Large intestine (tissue), 3 donors: ENCODE measurements at regions not wholly inside any gene's neighbourhood (a gene's known extent, or its start where the extent isn't known, plus 50 kb on each side); places are given as distances from the start of the nearest gene placed in this dataset.

ENCODE experiments used
- DNase-seq, 2 donors: peaks; one replicate each; pipeline versions ENCODE4 v3.0.0 to v3.0.0-alpha.2; 2013
- H3K27ac ChIP-seq: one replicate; pipeline ENCODE4 v1.5.1; 2013; ENCODE audit warnings: low read length
- H3K27me3 ChIP-seq: 2 replicates; pipeline ENCODE4 v1.6.1; 2013; ENCODE audit warnings: low read length; ENCODE audit not compliant: control insufficient read depth, insufficient read depth
- H3K36me3 ChIP-seq: 2 replicates; pipeline ENCODE4 v1.6.1; 2013; ENCODE audit warnings: low read length; ENCODE audit not compliant: control insufficient read depth, insufficient read depth
- H3K4me1 ChIP-seq: one replicate; pipeline ENCODE4 v1.6.1; 2013; ENCODE audit warnings: low read length; ENCODE audit not compliant: control insufficient read depth, insufficient read depth
- H3K4me3 ChIP-seq: one replicate; pipeline ENCODE4 v1.5.1; 2013; ENCODE audit warnings: low read length
- H3K9me3 ChIP-seq: one replicate; pipeline ENCODE4 v1.6.1; 2013; ENCODE audit warnings: mild to moderate bottlenecking, low read depth, low read length, moderate library complexity; ENCODE audit not compliant: control insufficient read depth
- WGBS: methylation state at CpG from one replicate; pipeline ENCODE4 v1.1.5; 2013; ENCODE audit warnings: low lambda C conversion rate; ENCODE audit not compliant: insufficient coverage; 5-methylcytosine and 5-hydroxymethylcytosine counted together

DNA sequence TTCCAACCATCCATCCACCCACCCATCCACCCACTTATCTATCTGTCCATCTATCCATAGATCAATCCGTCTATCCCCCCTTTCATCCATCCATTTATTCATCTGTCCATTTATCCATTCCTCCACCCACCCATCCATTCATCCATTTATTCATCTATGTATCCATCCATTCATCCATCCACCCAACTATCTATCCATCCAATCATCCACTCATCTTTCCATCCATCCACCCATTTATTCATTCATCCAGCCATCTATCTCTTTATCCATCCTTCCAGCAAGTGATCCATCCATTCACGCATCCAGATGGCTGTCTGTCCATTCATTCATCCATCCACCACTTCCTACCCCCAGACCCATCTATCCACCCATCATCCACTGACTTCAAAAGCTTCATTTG lies 84.0 kb upstream of the CD99 start:
- peaks cover 13% of the 10 kb centered on the region for H3K36me3 ChIP-seq
- no peaks in the 10 kb centered on the region for H3K27me3 ChIP-seq
- no peak overlapping the region for H3K4me3 ChIP-seq
- H3K4me1 ChIP-seq, result peaks cover 9% of the 10 kb centered on the region
- no peaks in the 10 kb centered on the region for H3K9me3 ChIP-seq
- DNase-seq, result no peak
- WGBS, result 100% methylated on average over 2 of the region's 2 CpGs
- H3K27ac ChIP-seq, result no peak overlapping the region

DNA sequence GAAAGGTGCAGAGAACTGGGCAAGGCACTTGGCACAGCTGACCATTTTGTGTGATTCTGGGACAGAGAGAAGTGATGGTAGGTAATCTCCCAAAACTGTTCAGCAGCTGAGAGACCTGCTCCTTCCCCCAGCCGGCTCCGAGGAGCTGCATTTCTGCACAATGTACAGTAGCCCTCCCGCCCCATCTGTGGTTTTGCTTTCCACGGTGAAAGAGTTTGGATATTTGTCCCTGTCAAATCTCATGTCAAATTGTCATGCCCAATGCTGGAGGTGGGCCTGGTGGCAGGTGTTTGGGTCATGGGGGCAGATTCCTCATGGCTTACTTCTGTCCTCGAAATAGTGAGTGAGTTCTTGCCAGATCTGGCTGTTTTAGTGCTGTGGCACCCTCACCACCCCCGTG lies 90.5 kb upstream of the CD99 start:
- Histone ChIP-seq H3K4me3 (no peak overlapping the region), H3K36me3 (peaks cover 26% of the 10 kb centered on the region), H3K4me1 (no peaks in the 10 kb centered on the region), H3K9me3 (no peaks in the 10 kb centered on the region), H3K27ac (no peak overlapping the region), H3K27me3 (no peaks in the 10 kb centered on the region)
- no CpG with 5 or more reads among the region's 6 CpGs for WGBS
- DNase-seq, result no peak

DNA sequence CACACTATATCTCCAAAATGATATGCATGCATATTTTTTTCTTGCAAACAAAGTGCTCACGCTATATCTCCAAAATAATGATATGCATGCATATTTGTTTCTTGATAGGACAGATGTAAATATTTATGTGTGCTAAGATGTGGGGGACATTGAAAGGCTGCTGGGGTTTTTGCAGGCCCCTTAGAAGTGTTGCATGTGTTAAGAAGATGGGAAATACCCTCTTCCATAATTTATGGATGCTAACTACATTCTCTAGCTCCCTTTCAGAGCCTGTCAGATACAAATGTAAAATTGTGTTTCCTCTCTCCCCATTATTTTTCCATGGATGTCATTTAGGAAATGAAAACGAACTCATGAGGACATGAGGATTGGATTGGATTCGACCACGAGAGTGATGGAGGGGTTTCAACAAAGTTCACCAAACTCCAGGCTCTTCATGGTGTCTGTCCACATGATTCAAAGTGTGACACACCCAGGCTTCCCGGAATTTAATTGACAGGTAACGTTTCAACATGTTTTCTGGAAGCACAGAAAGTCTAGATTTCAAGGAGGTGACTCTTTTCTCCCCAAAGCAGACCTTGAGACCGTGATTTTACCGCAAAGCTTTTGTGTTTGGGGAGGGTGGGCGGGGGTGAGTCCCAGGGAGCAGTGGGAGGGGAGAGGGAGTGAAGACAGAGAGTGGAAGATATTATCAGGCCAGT lies 94.4 kb upstream of the CD99 start:
- peaks cover 16% of the 10 kb centered on the region for H3K36me3 ChIP-seq
- no peaks in the 10 kb centered on the region for H3K4me1 ChIP-seq
- no peak overlapping the region for H3K4me3 ChIP-seq
- H3K27me3 ChIP-seq, result no peaks in the 10 kb centered on the region
- H3K27ac ChIP-seq, result no peak overlapping the region
- WGBS, result no CpG with 5 or more reads among the region's 9 CpGs
- H3K9me3 ChIP-seq, result no peaks in the 10 kb centered on the region
- DNase-seq, result no peak

DNA sequence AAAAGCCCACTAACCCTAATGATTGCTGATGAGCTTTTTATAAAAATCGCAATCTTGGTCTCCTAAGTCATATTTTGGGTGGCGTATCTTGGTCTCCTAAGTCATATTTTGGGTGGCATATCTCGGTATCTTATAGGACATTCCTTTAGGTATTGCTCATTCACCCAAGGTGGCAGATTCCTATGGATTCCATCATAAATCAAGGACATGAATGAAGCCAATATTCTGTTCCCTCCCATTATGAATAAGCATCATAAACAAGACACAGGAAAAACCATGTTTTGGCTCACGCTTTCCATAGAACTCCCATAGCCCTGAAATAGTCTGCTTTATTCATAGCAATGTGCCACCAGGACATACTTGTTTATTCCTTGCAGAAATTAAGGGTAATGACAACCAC lies 95.0 kb upstream of the CD99 start:
- peaks cover 16% of the 10 kb centered on the region for H3K36me3 ChIP-seq
- no CpG with 5 or more reads among the region's 4 CpGs for WGBS
- H3K4me3 ChIP-seq, result no peak overlapping the region
- H3K4me1 ChIP-seq, result no peaks in the 10 kb centered on the region
- no peak overlapping the region for H3K27ac ChIP-seq
- no peaks in the 10 kb centered on the region for H3K9me3 ChIP-seq
- no peaks in the 10 kb centered on the region for H3K27me3 ChIP-seq
- no peak for DNase-seq

DNA sequence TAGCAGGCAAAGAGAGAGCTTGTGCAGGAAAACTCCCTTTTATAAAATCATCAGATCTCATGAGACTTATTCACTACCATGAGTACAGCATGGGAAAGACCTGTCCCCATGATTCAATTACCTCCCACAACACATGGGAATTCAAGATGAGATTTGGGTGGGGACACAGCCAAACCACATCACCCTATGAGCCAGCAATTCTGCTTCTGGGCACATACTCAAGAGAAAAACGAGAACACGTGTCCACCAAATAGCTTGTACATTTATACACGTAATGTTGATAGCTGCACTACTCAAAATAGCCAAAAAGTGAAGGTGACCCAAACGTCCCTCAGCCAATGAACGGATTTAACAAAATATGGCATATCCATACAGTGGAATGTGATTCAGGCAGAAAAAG lies 94.5 kb upstream of the DHRSX start:
- WGBS, result 100% methylated on average over 1 of the region's 5 CpGs
- Histone ChIP-seq H3K36me3 (peaks cover 9% of the 10 kb centered on the region), H3K27me3 (no peaks in the 10 kb centered on the region), H3K27ac (no peak overlapping the region), H3K9me3 (no peaks in the 10 kb centered on the region), H3K4me3 (no peak overlapping the region), H3K4me1 (no peaks in the 10 kb centered on the region)
- no peak for DNase-seq

DNA sequence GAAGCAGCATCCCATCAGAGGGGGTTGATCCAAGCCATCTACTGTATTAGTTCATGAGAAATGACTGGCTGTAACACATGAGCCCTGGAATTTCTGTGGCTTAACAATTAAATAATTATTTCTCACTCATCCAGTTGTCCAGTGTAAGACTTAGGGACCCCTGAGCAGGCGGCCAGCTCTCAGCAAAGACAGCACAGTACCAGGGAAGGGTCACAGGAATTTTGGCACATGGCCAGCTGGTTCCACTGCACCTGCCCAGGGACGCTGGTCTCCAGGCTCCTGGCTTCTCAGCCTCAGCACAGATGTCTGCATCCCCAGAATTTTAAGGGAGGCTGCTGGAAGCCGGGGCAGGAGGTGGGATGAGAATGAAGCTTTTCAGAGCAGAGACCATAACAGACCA lies 93.7 kb upstream of the DHRSX start:
- WGBS, result no CpG with 5 or more reads among the region's 3 CpGs
- H3K9me3 ChIP-seq, result no peaks in the 10 kb centered on the region

DNA sequence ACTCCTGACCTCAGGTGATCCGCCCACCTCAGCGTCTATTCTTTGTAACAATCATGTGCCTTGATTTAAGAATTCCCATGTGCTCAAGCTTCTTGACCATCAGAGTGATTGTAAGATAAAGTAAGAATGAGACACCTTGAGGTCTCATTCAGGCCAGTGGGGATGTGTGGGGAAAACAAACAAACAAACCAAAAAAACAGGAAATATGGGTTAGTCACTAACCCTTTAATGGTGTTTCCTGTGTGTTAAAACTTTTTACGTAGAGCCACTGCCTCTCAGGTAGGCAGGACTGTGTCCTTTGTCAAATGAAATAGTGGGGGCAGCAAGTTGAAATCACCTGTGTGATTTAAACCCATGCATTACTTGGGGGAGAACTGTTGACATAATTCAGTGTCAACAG lies 91.5 kb upstream of the DHRSX start:
- Histone ChIP-seq H3K27me3 (no peaks in the 10 kb centered on the region), H3K4me3 (no peak overlapping the region), H3K9me3 (no peaks in the 10 kb centered on the region), H3K27ac (no peak overlapping the region), H3K4me1 (no peaks in the 10 kb centered on the region), H3K36me3 (peaks cover 4% of the 10 kb centered on the region)
- DNase-seq, result no peak
- no CpG with 5 or more reads among the region's 3 CpGs for WGBS

More for the DNA sequence above, 93.7 kb upstream of the DHRSX start:
- no peak overlapping the region for H3K4me3 ChIP-seq
- peaks cover 9% of the 10 kb centered on the region for H3K36me3 ChIP-seq
- no peak overlapping the region for H3K27ac ChIP-seq
- H3K27me3 ChIP-seq, result no peaks in the 10 kb centered on the region
- no peaks in the 10 kb centered on the region for H3K4me1 ChIP-seq
- DNase-seq, result no peak

DNA sequence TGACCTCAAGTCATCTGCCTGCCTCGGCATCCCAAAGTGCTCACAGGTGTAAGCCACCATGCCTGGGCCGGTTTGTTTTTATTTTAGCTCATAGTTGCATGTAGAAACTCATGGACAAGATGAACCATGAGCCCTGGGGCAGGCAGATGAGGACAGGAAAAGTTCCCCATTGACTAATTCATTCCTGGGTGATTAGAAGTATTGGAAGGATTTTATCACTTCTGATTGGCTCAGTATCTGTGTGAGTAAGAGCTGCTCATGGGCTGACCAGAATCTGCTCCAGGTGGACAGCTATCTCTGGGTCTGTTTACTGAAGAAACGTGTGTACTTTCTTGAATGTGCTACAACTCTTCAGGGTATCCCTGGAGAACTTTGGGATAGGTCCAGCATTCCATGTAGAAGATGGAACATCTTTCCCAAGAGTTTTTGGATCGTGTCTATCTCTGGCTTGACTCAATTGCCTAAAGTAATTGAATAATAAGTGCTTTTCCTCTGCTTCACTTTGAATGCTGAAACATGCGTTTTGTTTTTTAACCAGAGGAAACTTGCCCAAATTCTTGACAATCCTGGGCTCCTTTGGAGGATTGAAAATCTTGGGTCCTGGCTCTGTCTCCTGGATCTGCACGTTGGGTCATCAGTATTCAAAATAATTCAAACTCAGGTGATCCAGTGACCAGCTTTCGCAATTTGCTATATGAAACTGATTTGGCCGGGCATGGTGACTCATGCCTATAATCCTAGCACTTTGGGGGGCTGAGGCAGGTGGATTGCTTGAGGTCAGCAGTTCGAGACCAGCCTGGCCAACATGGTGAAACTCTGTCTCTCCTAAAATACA lies 88.6 kb upstream of the DHRSX start:
- Histone ChIP-seq H3K4me3 (no peak overlapping the region), H3K27me3 (peaks cover 12% of the 10 kb centered on the region), H3K4me1 (no peaks in the 10 kb centered on the region), H3K27ac (no peak overlapping the region), H3K9me3 (no peaks in the 10 kb centered on the region), H3K36me3 (no peaks in the 10 kb centered on the region)
- 83% methylated on average over 1 of the region's 9 CpGs for WGBS
- DNase-seq, result no peak

DNA sequence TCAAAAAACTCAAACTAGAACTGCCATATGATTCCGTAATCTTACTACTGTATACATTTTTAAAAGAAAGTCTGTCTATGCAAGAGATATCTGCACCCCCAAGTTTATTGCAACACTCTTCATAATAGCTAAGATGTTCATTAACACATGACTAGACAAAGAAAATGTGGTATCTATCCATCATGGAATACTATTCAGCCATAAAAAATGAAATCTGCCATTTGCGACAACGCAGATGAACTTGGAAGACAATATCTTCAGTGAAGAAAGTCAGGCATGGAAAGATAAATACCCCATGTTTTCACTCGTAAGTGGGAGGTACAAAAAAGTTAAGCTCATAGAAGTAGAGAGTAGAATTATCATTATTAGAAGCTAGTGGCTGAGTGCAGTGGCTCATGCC lies 87.3 kb upstream of the DHRSX start:
- Histone ChIP-seq H3K27ac (no peak overlapping the region), H3K9me3 (no peaks in the 10 kb centered on the region), H3K36me3 (no peaks in the 10 kb centered on the region), H3K4me3 (no peak overlapping the region), H3K4me1 (no peaks in the 10 kb centered on the region), H3K27me3 (peaks cover 21% of the 10 kb centered on the region)
- DNase-seq, result no peak
- no CpG with 5 or more reads among the region's 4 CpGs for WGBS

DNA sequence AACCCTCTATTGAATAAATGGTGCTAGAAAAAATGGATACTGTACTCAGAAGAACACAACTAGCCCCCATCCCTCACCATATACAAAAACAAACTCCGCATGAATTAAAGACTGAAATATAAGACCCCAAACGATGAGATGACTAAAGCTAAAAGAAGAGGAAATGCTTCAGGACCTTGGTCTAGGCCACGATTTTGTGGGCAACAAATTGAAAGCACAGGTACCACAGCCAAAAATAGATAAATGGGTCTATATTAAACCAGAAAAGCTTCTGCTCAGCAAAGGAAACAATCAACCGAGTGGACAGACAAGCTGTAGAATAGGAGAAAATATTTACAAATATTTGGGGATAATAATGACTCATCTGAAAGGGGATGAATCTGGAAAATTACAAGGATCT lies 86.4 kb upstream of the DHRSX start:
- WGBS, result 100% methylated on average over 4 of the region's 4 CpGs
- Histone ChIP-seq H3K36me3 (no peaks in the 10 kb centered on the region), H3K27ac (no peak overlapping the region), H3K4me1 (no peaks in the 10 kb centered on the region), H3K27me3 (peaks cover 30% of the 10 kb centered on the region), H3K4me3 (no peak overlapping the region), H3K9me3 (no peaks in the 10 kb centered on the region)
- no peak for DNase-seq

DNA sequence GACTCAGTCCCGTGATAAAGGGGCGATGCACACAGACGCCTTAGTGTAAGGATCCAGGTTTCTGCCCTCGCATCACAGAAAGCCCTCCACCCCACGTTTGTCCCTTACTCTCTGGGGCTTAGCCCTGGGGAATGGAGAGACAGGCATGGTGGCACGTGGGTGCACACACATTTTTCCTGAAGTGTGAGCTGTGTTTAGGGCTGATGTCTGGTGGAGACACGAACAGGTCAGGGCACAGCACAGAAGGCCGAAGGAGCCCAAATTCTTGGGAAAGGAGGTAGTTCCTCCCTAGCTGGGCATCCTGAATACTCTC lies 84.3 kb upstream of the DHRSX start:
- no peak overlapping the region for H3K27ac ChIP-seq
- 40% methylated on average over 1 of the region's 8 CpGs for WGBS
- H3K4me3 ChIP-seq, result no peak overlapping the region
- peaks cover 44% of the 10 kb centered on the region for H3K27me3 ChIP-seq
- H3K36me3 ChIP-seq, result no peaks in the 10 kb centered on the region
- H3K4me1 ChIP-seq, result no peaks in the 10 kb centered on the region
- no peak for DNase-seq
- H3K9me3 ChIP-seq, result no peaks in the 10 kb centered on the region
